Motor neuron (in vitro differentiated cells): ENCODE measurements at regions not wholly inside any gene's neighbourhood (a gene's known extent, or its start where the extent isn't known, plus 50 kb on each side); places are given as distances from the start of the nearest gene placed in this dataset.

Experiments
- ATAC-seq, 8 experiments: fragments of 200-7000 bp; cut with Tn5 transposase; replicated peaks in 6 of 8; 2 replicates each; pipeline ENCODE4 v1.8.0; 2021; ENCODE audit warnings: mild to moderate bottlenecking in 8 of 8, moderate library complexity in 8 of 8
- H3K27ac ChIP-seq, 2 donors: fragments of 250-450 bp; sonication (Bioruptor Pico); 2 replicates each; pipeline ENCODE4 v1.9.0; 2021; ENCODE audit warnings: antibody characterized with exemption in 2 of 2, mild to moderate bottlenecking in 2 of 2, moderate library complexity in 1 of 2
- H3K4me1 ChIP-seq, 2 donors: fragments of 250-450 bp; sonication (Bioruptor Pico); replicated peaks in 1 of 2; 2 replicates each; pipeline ENCODE4 v1.6.1; 2021; ENCODE audit warnings: antibody characterized with exemption in 2 of 2, mild to moderate bottlenecking in 2 of 2, moderate library complexity in 1 of 2
- H3K4me3 ChIP-seq, 5 donors: fragments of 250-450 bp; sonication (Bioruptor Pico); 2 replicates each; pipeline ENCODE4 v1.9.0; 2021; ENCODE audit warnings: antibody characterized with exemption in 5 of 5, mild to moderate bottlenecking in 5 of 5, moderate library complexity in 4 of 5
- WGBS, 10 experiments: fragments of 450-650 bp; shearing (Covaris generic); methylation state at CpG; one replicate each; pipeline ENCODE4 v1.0.0; 2022; 5-methylcytosine and 5-hydroxymethylcytosine counted together
- in situ Hi-C, 9 experiments: fragments of 400-800 bp; cut with MboI; loops; one replicate each; pipeline ENCODE4 v1.15.0; 2021; ENCODE audit warnings: low sequenced_read_pairs in 9 of 9, low pct_unique_long_range_greater_than_20kb in 2 of 9; ENCODE audit not compliant: unreplicated experiment in 9 of 9

- in situ Hi-C loops = loop anchor here in 1 of 9 experiments (25.0 kb wide), 1 partner anchor 460 kb away; no protein-coding TSS in a partner anchor
- Histone ChIP-seq H3K4me3 (no peak overlapping the region), H3K27ac (no peak overlapping the region), H3K4me1 (no peaks in the 10 kb centered on the region)
- peak in 2 of 8 experiments; percentile 33 to 63 for ATAC-seq
- 0 to 25% (median 3%) methylated on average over 2 to 34 of the region's 82 CpGs; no CpG with 5 or more reads in 3 of the 10 experiments for WGBS, 10 experiments
Measured at GRCh38 chr7:155371884-155372781, 74.5 kb downstream of the INSIG1 start.

- WGBS, 10 experiments = 0 to 14% (median 2%) methylated on average over 3 to 13 of the region's 28 CpGs; no CpG with 5 or more reads in 5 of the 10 experiments
- ATAC-seq = no peak
- Histone ChIP-seq H3K4me1 (no peaks in the 10 kb centered on the region), H3K4me3 (no peak overlapping the region), H3K27ac (no peak overlapping the region)
- in situ Hi-C loops = loop anchor here in 1 of 9 experiments (25.0 kb wide), 1 partner anchor 461 kb away; no protein-coding TSS in a partner anchor
Measured at GRCh38 chr7:155372782-155373358, 75.2 kb downstream of the INSIG1 start.

DNA sequence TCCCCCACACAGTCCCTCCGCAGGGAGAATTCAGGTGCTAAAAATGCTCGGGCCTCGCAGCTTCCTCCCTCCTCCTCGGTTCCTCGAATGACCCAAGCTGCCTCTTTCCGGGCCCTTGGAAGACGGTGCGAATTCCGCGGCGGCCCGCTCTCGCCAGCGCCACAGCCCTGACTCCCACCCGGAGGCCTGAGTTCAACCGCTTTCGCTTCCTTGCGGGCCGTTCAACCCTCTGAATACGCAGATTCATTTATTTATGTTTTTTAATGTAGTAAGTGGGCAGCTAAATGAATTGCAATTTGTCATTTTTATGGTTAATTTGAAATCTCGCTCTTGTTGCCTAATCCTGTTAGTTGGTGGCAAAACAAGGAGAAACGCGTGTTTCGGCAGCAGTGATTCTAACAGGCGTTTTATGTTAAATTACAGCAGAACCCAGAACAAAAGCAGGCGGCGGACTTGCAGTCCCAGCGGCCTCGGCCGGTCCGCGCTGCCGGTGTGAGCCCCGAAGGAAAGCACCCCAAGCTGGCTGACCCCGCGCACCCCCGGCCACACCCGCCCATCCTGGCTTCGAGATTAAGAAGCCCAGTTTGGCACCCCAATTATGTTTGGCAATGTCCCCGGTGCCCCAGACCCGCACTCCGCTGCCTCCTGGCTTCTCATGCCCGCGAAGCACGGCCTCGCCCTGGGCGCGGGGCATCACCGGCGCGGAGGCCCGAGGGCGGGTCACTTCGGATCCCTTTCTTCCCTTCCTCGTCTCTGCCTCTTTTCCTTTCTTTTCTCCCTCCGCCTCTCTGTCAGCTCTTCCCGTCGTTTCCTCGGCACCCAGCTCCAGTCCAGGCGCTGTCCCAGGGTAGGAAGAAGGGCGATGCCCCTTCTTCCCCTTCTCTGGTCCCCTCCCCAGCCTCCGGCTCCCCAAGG, 75.9 kb downstream of the INSIG1 start:
- WGBS, 10 experiments = 0 to 17% (median 4%) methylated on average over 4 to 30 of the region's 62 CpGs; no CpG with 5 or more reads in 2 of the 10 experiments
- Histone ChIP-seq H3K4me1 (no peaks in the 10 kb centered on the region), H3K27ac (no peak overlapping the region), H3K4me3 (no peak overlapping the region)
- in situ Hi-C loops = loop anchor here in 1 of 9 experiments (25.0 kb wide), 1 partner anchor 461 kb away; no protein-coding TSS in a partner anchor
- ATAC-seq = peak in 2 of 8 experiments; percentile 12 to 23

- WGBS, 10 experiments = 0 to 5% (median 2%) methylated on average over 9 to 22 of the region's 110 CpGs; no CpG with 5 or more reads in 5 of the 10 experiments
- Histone ChIP-seq H3K4me3 (no peak overlapping the region), H3K27ac (no peak overlapping the region), H3K4me1 (no peaks in the 10 kb centered on the region)
- peak in 2 of 8 experiments; percentile 18 to 30 for ATAC-seq
- in situ Hi-C loops = loop anchor here in 3 of 9 experiments (25.0 kb wide), 2 partner anchors 388 to 462 kb away; no protein-coding TSS in a partner anchor
Measured at GRCh38 chr7:155374276-155375252, 76.9 kb downstream of the INSIG1 start.

GRCh38 chr7:155375337-155376277, 77.9 kb downstream of the INSIG1 start:
- Histone ChIP-seq H3K4me1 (peaks cover 0 to 3% of the 10 kb centered on the region in 2 donors), H3K27ac (no peak overlapping the region), H3K4me3 (no peak overlapping the region)
- in situ Hi-C loops = loop anchor here in 2 of 9 experiments (25.0 kb wide), 1 partner anchor 387 kb away; no protein-coding TSS in a partner anchor
- ATAC-seq = no peak
- WGBS, 10 experiments = 0 to 86% (median 9%) methylated on average over 1 to 14 of the region's 16 CpGs; no CpG with 5 or more reads in 2 of the 10 experiments

DNA sequence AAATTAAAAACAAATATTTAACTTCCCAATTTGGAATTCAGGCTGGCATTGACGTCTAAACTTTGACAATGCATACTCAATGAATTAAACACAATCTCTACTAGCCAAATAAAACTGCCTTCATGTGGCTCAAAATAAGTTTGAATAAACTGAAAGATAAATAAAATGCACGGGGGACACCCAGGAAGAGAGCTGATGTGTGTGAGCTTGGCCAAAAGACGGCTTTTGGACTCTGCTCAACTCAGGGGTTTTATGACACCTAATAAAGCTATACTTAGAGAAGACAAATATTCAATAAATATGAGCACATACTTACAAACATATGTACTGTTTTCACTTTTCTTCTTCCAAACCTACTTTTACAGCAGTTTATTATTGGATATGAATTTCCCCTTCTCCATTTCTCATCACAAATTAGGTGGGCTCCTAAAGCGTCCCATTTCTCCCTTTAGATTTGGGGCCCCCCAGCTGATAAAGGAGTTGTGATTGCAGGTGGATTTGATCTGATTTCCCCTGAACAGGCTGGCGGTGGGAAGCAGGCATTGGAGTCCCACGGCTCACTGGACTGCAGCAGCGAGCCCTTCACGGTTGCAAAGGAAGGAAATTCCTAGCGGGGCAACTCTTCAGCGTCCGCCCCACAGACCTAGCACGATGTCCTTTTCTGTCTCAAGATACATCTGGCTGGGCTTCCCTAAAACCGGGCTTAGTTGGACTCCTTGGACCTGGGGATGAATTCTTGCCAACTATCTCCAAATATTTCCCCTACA, 79.6 kb downstream of the INSIG1 start:
- in situ Hi-C loops = loop anchor here in 2 of 9 experiments (25.0 kb wide), 1 partner anchor 385 kb away; no protein-coding TSS in a partner anchor
- 3 to 58% (median 19%) methylated on average over 1 to 12 of the region's 13 CpGs for WGBS, 10 experiments
- peaks cover 3 to 16% of the 10 kb centered on the region in 2 donors for H3K4me1 ChIP-seq
- H3K4me3 ChIP-seq = no peak overlapping the region
- no peak overlapping the region for H3K27ac ChIP-seq
- peak in 2 of 8 experiments; percentile 5 to 9 for ATAC-seq

GRCh38 chr7:155377838-155378579, 79.9 kb upstream of the EN2 start:
- ATAC-seq = peak in 3 of 8 experiments; percentile 62 to 73 (median 62)
- Histone ChIP-seq H3K27ac (no peak overlapping the region), H3K4me3 (no peak overlapping the region), H3K4me1 (peaks cover 3 to 18% of the 10 kb centered on the region in 2 donors)
- 0 to 5% (median 0%) methylated on average over 2 to 12 of the region's 45 CpGs; no CpG with 5 or more reads in 2 of the 10 experiments for WGBS, 10 experiments
- in situ Hi-C loops = loop anchor here in 2 of 9 experiments (25.0 kb wide), 1 partner anchor 384 kb away; no protein-coding TSS in a partner anchor

DNA sequence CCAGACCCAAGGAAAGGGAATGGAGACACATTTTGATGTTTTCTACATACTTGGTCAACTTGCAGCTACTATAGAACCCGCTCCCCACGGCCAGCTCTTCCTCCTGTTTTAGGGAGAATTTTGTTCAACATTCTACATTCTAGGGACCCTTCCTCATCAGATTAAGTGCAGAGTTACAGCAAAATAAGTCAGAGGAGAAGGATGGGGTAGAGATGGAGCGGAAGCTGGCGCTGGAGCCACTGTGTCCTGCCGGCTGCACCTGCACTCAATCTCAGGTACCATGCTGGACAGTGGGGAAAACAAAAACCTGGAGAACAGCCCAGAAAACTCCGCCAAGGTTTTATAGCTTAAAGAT, 79.4 kb upstream of the EN2 start:
- in situ Hi-C loops = loop anchor here in 2 of 9 experiments (25.0 kb wide), 1 partner anchor 384 kb away; no protein-coding TSS in a partner anchor
- H3K27ac ChIP-seq = no peak overlapping the region
- H3K4me1 ChIP-seq = peaks cover 3 to 18% of the 10 kb centered on the region in 2 donors
- no peak for ATAC-seq
- 0 to 38% (median 16%) methylated on average over 1 to 6 of the region's 6 CpGs; no CpG with 5 or more reads in 1 of the 10 experiments for WGBS, 10 experiments
- H3K4me3 ChIP-seq = no peak overlapping the region

DNA sequence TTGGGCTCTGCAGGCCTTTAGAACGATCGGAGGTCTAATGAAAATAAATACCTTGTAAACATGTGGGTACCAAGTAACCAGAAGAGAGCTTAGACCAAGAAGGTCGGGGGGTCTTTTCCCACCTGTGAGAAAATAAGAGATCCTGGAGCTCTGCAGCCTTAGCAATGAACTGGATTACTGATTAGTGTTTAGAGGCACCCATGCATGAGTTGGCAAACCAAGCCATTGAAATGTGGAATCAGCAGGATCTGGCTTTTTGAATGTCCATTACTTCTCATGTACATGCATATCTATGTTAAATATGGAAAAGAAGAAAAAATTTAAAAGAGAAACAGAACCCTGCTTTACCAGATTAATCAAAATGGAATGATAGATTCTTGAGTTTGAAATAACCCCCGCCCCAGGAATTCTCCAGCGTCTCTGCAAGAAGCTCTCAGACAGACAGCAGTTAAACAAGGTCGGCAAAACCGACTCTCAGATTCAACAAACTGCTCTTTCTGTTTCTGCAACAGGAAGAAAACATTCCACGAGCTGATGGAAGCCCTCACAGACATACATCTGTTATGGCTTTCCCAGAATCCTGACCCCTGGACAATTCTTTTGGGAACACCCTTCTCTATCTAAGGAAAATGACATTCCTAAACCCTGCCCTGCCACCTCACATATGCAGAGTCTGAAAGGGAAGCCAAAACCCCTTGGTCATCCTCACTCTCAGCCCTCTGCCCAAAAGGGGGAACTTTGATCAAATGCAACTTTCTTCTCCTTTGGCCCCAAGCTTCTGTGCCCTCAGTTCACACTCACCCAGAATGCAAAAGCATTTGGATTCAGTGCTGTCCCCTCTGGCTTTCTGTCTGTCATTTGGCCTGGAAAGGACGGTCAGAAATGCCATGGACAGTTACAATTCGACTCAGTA, 78.7 kb upstream of the EN2 start:
- WGBS, 10 experiments = 0 to 40% (median 3%) methylated on average over 1 to 9 of the region's 10 CpGs
- peaks cover 3 to 18% of the 10 kb centered on the region in 2 donors for H3K4me1 ChIP-seq
- ATAC-seq = no peak
- H3K4me3 ChIP-seq = no peak overlapping the region
- no peak overlapping the region for H3K27ac ChIP-seq
- in situ Hi-C loops = loop anchor here in 2 of 9 experiments (25.0 kb wide), 1 partner anchor 383 kb away; no protein-coding TSS in a partner anchor
